ENCODE measurements at regions not wholly inside any gene's neighbourhood (a gene's known extent, or its start where the extent isn't known, plus 50 kb on each side); places are given as distances from the start of the nearest gene placed in this dataset.

DNA sequence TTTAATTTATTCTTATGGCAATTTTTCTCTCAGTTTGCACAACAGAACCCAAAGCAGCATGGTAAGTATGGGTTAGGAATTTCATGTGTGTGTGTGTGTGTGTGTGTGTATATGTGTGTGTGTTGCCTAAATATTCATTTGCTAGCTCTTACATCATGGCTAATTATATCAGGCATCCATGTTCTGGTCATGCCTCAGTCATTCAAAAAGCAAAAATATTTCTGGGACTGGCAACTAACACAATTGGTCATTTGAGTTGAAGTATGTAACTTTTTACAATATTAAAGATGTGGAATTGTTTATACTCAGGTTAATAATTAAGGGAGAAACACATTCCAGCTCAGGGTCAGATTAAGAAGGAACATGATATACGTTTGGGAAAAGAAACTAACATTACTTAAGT, 67.6 kb upstream of the PHYHIPL start:
- DNase-seq (peak in 2 of 3 donors; percentile 24 to 59), ATAC-seq (ENCODE audit: insufficient read depth, low FRiP score) (no peak)
- no peak overlapping the region for H3K27ac ChIP-seq (ENCODE audit: low read depth in 1 of 2, low read length in 1 of 2)
- H3K9ac ChIP-seq (ENCODE audit: insufficient read depth in 1 of 2, low read length in 2 of 2): no peak overlapping the region
- no peaks in the 10 kb centered on the region for H3K27me3 ChIP-seq (ENCODE audit: control insufficient read depth in 3 of 3, insufficient read depth in 3 of 3, low read length in 2 of 3)
- TF ChIP-seq, protein P1, sequence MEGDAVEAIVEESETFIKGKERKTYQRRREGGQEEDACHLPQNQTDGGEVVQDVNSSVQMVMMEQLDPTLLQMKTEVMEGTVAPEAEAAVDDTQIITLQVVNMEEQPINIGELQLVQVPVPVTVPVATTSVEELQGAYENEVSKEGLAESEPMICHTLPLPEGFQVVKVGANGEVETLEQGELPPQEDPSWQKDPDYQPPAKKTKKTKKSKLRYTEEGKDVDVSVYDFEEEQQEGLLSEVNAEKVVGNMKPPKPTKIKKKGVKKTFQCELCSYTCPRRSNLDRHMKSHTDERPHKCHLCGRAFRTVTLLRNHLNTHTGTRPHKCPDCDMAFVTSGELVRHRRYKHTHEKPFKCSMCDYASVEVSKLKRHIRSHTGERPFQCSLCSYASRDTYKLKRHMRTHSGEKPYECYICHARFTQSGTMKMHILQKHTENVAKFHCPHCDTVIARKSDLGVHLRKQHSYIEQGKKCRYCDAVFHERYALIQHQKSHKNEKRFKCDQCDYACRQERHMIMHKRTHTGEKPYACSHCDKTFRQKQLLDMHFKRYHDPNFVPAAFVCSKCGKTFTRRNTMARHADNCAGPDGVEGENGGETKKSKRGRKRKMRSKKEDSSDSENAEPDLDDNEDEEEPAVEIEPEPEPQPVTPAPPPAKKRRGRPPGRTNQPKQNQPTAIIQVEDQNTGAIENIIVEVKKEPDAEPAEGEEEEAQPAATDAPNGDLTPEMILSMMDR (IDR thresholded peaks at IDR 0.05; ENCODE audit: control extremely low read depth, extremely low read depth): no peak
- no peak overlapping the region for H3K4me3 ChIP-seq
- H3K4me1 ChIP-seq (ENCODE audit: control insufficient read depth in 5 of 5, insufficient read depth in 5 of 5, low read length in 5 of 5): peaks cover 0 to 5% (median 0%) of the 10 kb centered on the region in 5 donors
- 26 to 29% methylated on average over 1 of the region's 1 CpG for WGBS, 2 donors
- H3K36me3 ChIP-seq (ENCODE audit: control insufficient read depth in 4 of 4, insufficient read depth in 4 of 4, low read length in 4 of 4): no peaks in the 10 kb centered on the region
- peaks cover 0 to 2% (median 0%) of the 10 kb centered on the region in 4 donors for H3K9me3 ChIP-seq (ENCODE audit: control insufficient read depth in 4 of 4, insufficient read depth in 3 of 4, low read length in 3 of 4)

DNA sequence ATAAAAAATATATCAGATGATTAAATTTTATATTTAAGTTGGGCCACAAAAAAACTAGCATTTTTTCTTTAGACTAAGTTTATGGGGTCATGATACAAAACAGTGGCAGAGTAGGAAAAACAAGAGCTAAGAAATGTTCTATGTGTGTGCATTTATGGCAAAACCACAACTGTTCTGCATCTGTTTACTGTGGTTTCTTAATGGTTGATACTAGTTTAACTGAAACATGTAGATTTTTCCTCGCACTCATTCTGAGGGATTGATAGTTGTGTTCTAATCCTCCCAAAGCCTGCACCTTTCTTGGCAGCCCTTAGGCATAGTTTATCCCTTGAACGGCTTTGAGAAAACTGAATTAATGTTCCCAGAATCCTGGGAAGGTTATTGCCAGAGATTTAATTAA, 66.6 kb upstream of the PHYHIPL start:
- Histone ChIP-seq H3K4me1 (ENCODE audit: control insufficient read depth in 5 of 5, insufficient read depth in 5 of 5, low read length in 5 of 5) (peaks cover 0 to 5% (median 0%) of the 10 kb centered on the region in 5 donors), H3K27ac (ENCODE audit: low read depth in 1 of 2, low read length in 1 of 2) (no peak overlapping the region), H3K27me3 (ENCODE audit: control insufficient read depth in 3 of 3, insufficient read depth in 3 of 3, low read length in 2 of 3) (no peaks in the 10 kb centered on the region), H3K9me3 (ENCODE audit: control insufficient read depth in 4 of 4, insufficient read depth in 3 of 4, low read length in 3 of 4) (peaks cover 0 to 2% (median 0%) of the 10 kb centered on the region in 4 donors), H3K36me3 (ENCODE audit: control insufficient read depth in 4 of 4, insufficient read depth in 4 of 4, low read length in 4 of 4) (no peaks in the 10 kb centered on the region), H3K4me3 (no peak overlapping the region), H3K9ac (ENCODE audit: insufficient read depth in 1 of 2, low read length in 2 of 2) (no peak overlapping the region)
- no peak for ATAC-seq (ENCODE audit: insufficient read depth, low FRiP score)
- DNase-seq: no peak
- WGBS, 2 donors: 71% methylated on average over 2 of the region's 2 CpGs
- TF ChIP-seq, protein P1 (IDR thresholded peaks at IDR 0.05; ENCODE audit: control extremely low read depth, extremely low read depth): no peak

DNA sequence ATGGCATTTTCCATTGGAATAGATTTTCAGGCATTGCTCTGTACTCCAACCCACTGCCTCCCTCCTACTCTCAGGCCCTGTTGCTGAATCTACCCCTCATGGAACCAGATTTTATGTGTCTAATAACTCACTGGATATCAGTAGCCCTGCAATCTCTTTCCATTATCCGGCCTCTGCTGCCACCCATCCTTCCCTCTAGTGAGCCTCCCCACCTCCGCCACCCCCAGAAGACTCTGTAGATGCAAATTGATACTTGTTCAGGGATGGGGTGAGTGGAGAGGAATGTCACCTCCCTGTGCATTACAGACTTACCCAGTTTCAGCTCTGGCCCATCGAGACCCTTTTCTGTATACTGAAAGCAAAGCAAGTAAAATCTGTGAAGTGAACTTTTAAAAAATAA, 52.3 kb upstream of the PHYHIPL start:
- no peak for DNase-seq
- Histone ChIP-seq H3K9ac (ENCODE audit: insufficient read depth in 1 of 2, low read length in 2 of 2) (no peak overlapping the region), H3K36me3 (ENCODE audit: control insufficient read depth in 4 of 4, insufficient read depth in 4 of 4, low read length in 4 of 4) (no peaks in the 10 kb centered on the region), H3K27ac (ENCODE audit: low read depth in 1 of 2, low read length in 1 of 2) (no peak overlapping the region), H3K9me3 (ENCODE audit: control insufficient read depth in 4 of 4, insufficient read depth in 3 of 4, low read length in 3 of 4) (no peaks in the 10 kb centered on the region), H3K4me3 (no peak overlapping the region), H3K27me3 (ENCODE audit: control insufficient read depth in 3 of 3, insufficient read depth in 3 of 3, low read length in 2 of 3) (no peaks in the 10 kb centered on the region), H3K4me1 (ENCODE audit: control insufficient read depth in 5 of 5, insufficient read depth in 5 of 5, low read length in 5 of 5) (peaks cover 0 to 12% (median 0%) of the 10 kb centered on the region in 5 donors)
- no peak for ATAC-seq (ENCODE audit: insufficient read depth, low FRiP score)
- WGBS, 2 donors: 87 to 90% methylated on average over 3 of the region's 3 CpGs
- TF ChIP-seq, protein P1 (IDR thresholded peaks at IDR 0.05; ENCODE audit: control extremely low read depth, extremely low read depth): no peak

DNA sequence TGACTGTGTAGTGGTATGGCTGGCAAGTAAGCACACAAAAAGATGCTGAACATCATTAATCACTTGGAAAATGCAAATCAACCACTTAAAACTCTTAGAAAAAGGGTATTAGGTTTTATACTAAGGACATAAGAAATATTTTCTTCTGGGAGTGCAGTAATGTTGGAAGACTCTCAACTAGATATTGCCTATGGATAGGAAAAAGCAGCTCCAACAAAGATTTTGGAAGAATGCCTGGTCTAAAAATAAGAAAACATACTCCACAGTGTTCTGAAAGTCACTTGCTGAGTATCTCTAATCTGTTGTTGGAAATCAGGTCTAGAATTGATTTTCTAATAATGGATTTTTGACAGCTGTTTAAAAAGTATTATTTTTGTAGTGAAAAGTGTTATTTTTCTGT, 50.8 kb upstream of the PHYHIPL start:
- ATAC-seq (ENCODE audit: insufficient read depth, low FRiP score) (no peak), DNase-seq (peak in 2 of 3 donors; percentile 53 to 77)
- Histone ChIP-seq H3K9ac (ENCODE audit: insufficient read depth in 1 of 2, low read length in 2 of 2) (no peak overlapping the region), H3K27ac (ENCODE audit: low read depth in 1 of 2, low read length in 1 of 2) (no peak overlapping the region), H3K9me3 (ENCODE audit: control insufficient read depth in 4 of 4, insufficient read depth in 3 of 4, low read length in 3 of 4) (no peaks in the 10 kb centered on the region), H3K4me3 (no peak overlapping the region), H3K4me1 (ENCODE audit: control insufficient read depth in 5 of 5, insufficient read depth in 5 of 5, low read length in 5 of 5) (peaks cover 0 to 12% (median 0%) of the 10 kb centered on the region in 5 donors), H3K36me3 (ENCODE audit: control insufficient read depth in 4 of 4, insufficient read depth in 4 of 4, low read length in 4 of 4) (no peaks in the 10 kb centered on the region), H3K27me3 (ENCODE audit: control insufficient read depth in 3 of 3, insufficient read depth in 3 of 3, low read length in 2 of 3) (no peaks in the 10 kb centered on the region)
- TF ChIP-seq, protein P1 (IDR thresholded peaks at IDR 0.05; ENCODE audit: control extremely low read depth, extremely low read depth): no peak

All from lung (tissue), 11 donors.